NOMO-1 (cell line): ENCODE measurements at regions not wholly inside any gene's neighbourhood (a gene's known extent, or its start where the extent isn't known, plus 50 kb on each side); places are given as distances from the start of the nearest gene placed in this dataset.

Experiments
- DNase-seq, 2 experiments: peaks; one replicate each; lab custom pipeline; 2025; ENCODE audit not compliant: unreplicated experiment in 2 of 2; lab: John Stamatoyannopoulos, UW

DNA sequence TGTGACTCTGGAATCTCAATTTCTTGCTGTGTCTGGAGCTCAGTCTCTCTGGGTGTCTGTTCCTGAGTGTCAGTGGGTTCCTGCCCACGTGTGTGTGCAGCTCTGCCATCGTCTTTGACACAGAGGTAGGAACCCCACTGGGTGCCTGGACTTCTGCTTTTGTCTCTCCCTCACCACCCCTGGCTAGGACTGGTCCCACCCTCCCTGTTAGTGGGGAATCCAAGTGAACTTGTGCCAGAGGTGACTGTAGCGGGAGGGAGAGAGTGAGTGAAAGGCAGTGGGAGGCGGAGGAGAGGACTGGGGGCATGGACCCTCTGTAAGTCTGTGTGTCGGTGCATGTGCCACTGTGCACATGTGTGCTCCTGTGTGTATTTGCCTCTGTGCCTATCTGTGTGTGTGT, 299.9 kb upstream of the ZMIZ1 start:
- no peak for DNase-seq

DNA sequence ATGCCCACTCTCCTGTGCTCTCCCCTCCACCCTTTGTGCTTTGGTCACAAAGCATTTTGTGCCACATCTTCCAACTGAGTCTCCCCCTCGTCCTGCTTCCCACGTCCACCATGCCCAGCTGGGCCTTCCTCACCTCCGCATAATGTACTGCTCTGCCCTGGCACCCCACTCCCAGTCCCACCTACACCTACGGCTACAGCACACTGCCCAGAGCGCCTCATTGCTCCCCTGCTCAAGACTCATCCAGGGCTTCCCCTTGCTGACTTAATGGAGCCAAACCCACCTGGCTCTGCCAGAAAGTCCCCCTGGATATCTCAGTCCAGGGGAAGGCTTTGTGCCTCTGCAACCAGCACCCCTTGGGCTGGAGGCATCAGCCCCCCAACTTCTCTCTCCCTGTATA, 299.2 kb upstream of the ZMIZ1 start:
- DNase-seq: no peak

DNA sequence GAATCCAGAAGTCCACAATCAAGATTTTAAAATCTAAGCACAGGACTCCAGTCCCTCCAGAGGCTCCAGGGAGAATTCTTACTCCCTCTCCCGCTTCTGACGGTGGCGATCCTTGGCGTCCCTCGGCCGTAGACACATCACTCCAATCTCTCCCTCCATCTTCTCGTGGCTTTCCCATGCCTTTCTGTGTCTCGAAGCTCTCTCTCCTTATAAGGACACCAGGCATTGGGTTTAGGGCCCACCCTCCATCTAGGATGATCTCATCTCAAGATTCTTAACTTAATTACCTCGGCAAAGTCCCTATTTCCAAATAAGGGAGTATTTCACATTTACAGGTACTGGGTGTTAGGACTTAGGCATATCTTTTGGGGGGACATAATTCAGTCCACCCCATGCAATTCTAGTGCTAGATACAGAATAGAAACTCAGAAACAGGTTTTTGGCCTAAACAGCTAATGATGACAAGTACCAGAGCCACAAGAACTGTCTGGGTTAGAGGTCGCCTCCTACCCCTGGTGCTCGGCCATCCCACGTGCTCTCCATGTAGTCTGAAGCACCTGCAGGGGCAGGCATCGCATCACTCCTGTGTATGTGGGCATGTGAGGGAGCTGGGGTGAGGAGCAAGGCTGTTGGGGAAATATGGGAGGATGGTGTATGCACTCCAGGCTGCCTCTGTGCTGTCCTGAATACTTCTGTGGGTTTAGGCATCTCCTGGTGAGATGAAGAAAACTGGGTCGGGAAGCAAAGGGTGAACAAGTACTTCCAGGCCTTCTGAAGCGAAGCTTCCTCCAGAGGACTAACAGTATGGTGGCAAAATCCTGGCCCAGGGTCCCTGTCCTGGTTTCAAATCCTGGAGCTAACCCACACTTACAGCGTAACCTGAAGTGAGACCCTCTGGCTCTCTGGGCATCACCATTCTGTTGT, 298.3 kb upstream of the ZMIZ1 start:
- DNase-seq: no peak

DNA sequence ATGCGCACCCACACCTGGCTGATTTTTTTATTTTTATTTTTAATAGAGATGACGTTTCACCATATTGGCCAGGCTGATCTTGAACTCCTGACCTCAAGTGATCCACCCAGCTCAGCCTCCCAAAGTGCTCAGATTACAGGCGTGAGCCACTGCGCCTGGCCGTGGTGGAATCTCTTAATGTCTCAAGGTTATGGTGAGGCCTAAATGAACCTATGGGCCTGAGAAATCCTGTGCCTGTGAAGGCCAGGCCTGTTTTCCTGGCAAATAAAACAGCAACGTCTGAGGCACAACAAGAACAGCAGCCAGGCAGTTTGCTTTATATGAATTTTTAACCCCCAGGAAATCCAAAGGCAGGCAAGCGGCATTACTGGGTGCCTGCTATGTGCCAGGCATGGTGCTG, 297.5 kb upstream of the ZMIZ1 start:
- DNase-seq: no peak

DNA sequence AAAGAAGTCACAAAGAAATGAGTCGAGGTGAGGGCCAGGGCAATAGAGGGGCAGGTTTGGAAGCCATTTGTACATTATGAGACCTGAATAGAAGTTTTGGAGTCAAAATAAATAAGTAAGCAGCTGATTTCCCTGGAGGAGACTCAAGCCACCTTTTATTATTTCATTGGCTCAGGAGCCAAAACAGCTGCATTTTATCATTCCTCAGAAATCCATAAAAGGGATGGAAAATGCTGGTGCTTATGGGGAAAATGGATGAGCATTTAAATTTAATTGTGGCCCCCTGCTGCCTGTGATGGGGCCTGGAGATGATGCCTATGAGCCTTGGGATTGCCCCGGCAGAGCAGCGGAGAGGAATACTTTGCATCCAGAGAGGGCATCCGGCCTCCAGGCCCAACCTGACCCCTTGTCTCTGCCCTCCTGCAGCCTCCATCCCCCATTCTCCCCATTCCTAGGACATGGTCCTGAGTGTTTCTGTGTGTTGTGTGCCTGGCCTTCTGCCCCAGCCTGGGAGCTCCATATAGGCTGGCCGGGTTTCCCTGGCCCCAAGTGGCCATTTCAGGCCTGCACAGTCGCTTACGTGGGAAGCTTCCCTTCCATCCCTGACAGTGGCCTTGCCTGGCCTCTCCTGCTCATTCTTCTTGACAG, 296.8 kb upstream of the ZMIZ1 start:
- no peak for DNase-seq

DNA sequence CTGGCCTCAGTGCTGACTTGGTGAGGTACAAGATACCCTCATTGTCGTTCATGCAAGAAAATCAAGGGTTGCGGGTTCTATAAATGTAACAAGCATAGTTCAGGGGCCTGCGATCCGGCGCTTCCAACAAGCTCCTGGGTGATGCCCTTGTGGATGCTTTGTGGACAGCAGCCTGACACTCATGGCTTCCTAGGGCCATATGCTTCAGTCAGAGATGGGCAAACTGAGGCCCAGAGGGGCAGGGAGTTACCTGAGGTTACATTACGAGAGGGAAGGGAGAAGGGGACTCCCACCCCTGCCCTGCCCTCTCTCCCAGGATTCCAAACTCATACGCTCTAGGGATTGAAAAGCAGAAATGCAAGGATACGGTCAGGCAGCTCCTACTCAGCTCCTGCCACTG, 296.3 kb upstream of the ZMIZ1 start:
- DNase-seq: no peak

DNA sequence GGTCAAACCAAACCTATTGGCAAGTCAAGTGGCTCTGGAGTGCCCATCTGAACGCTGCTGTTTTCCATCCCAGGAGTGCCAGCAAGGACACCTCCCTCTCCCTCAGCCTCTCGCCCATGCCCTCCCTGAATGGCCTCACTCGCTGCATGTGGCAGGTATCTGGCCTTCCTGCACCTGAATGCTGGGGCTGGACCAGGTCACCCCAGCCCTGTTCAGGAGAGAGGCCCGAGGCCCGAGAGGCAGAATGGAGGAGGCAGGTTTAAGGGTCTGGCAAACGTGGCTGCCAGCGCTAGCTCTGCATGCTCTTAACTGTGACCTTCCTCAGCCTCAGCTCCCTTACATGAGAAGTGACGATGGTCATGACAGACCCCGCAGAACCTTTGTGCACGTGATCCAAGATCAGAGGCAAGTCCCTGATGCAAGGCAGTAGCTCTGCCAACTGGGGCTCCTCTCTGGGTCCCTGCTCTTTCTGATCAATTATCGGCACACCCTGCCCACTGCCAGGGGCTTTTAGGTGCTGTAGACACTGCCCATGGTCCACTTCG, 295.7 kb upstream of the ZMIZ1 start:
- DNase-seq: no peak

DNA sequence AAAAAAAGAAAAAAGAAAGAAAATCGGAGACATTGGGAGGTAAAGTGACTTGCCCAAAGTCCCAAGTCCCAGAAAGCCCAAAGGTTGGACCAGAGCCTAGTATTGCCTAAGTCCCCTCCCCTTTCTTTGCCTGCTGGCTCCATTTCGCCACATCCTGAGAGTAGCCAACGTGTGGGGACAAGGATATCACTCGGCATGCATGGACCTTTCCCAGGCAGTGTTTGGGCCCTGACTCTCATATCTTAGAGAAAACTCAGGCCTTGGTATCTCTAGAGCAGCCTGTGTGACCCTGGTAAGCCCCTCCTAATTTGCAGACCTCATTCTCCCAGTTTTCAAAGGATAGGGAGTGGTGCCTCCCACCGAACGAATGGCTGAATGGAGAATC, 294.2 kb upstream of the ZMIZ1 start:
- DNase-seq: no peak

DNA sequence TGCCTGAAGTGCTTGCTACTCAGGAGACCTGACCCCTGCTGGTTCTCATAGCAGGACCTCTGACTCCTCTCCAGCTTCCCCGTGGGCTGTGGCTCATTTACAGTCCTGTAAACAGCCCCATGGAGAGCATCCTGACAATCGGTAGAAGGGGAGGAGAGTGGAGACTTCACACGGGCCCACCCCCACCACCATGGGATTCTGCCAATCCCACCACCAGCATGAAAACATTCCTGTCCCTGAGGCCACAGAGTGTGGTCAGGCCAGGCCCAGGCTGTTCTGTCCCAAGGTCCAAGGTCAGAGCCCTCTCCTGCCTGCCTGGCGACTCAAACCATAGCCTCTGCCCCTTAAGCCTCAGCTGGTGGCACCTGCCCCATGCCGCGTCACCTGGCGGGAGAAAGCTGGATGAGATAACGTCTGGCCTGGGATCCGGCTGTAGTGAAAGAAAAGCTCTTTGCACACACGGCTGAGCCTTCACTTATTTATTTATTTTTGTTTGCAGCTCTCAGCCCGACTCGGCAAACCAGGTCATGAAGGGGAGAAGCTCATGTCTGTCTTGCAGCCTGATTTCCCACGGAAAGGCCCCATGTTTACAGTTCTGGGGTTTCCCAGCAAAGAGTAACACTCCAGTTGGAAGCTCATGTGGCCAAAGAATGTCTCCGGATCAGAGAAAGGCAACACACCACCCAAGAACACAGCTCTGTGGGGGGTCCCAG, 293.6 kb upstream of the ZMIZ1 start:
- no peak for DNase-seq

DNA sequence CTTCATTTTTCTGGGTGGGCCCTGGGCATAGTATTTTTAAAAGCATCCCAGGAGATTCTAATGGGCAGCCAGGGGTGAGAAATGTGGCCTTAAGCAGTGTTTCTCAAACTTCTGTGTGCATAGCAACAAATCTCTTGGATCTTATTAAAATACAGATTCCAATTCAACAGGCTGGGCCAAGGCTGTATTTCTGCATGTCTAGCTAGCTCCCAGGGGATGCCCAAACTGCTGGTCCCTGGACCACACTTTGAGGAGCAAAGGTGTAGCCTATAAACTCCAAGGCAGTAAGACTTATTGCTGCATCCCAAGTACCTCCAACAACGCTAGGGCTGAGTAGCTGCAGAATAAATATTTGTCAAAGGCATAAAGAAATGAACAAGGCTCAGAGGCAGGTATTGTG, 292.9 kb upstream of the ZMIZ1 start:
- DNase-seq: no peak

DNA sequence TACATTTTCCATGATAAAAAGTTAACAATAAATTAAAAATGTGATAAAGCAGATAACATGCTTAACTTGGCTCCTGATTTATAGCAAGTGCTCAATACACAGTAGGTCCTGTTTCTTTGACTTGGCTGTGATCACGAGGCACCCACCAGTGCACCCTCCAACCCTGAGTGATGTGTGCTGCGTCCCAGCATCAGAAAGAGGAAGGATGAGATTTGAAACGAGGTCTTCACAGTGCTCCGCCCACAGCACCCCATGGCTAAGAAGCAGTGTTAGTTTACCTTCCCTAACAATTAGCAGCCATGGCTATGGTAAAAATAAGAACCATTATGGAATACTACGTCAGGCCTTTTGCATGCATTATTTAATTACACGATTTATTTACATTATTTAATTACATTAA, 292.0 kb upstream of the ZMIZ1 start:
- no peak for DNase-seq

DNA sequence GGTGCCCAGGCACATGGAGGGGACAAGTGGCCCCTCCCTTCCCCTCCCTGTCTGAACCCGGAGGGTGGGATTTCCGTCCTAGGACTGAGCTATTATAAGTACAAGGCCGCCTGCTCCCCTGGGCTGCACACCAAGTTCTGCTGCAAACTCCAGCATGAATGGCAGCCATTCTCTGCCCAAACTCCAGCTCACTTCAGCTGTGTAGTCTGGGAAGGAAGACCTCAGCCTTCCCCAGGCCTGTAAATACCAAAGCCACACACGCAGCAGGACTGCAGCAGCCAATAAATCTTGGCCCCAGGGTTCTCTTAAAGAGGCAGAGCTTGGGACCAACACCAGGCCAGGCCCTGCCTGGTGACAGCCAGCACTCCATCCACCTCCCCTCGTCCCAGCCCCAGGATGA, 291.3 kb upstream of the ZMIZ1 start:
- DNase-seq: no peak

DNA sequence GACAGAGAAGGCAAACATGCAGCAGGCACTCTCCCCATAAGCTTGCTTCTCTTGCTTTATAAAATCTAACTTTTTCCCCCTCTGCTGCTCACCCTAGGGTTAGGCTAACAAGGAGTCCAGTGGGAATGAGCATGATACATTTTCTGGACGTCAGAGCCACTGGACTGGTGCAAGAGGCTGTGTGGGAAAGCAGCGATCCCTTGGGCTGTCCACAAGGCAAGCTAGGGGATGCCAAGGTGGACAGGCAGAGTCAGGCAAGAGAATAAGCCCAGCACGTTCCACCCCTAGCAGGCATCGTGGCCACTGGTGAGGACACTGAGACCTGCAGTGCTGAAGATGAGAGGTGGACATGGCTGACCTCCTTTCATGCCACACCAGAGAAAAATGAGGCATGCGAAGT, 290.9 kb upstream of the ZMIZ1 start:
- no peak for DNase-seq

DNA sequence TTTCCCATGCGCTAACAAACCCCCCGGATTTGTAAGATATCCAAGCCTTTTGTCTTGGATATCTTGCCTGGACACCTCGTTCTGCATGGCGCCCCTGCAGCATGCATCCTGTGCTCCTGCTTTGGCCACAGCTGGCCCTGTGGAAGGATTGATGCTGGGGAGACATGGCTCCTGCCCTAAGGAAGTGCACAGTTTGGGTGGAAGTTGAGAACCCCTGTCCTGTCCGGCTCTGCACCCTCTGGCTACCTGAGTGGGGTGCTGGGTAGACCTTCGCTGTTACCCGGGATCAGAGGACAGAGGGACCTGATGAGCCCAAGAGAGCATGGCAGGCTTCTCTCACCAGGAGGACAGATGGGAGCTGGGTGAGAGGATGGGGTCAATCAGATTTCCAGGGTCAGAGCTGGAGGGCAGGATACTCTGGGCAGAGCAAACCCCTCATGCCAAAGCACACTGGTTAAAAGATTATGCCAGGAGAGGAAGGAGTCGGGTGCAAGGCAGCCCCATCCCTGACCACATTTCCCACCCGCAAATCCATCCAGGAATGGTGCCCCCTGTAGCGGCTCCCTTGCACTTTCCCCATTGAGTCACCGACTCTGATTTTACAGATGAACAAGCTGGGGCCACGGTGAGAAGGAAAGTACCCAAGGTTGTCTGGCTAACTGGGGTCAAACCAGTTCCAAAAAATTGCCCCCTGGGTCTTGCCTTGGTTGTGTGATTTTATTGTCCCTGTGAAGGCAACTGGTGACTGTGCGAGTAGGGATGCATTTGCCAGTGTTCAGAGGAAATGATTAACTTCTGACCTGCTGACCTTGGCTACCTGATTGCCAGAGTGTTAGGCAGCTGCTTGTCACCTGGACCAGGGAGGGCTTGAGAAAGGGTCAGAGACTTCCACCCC, 290.1 kb upstream of the ZMIZ1 start:
- no peak for DNase-seq

DNA sequence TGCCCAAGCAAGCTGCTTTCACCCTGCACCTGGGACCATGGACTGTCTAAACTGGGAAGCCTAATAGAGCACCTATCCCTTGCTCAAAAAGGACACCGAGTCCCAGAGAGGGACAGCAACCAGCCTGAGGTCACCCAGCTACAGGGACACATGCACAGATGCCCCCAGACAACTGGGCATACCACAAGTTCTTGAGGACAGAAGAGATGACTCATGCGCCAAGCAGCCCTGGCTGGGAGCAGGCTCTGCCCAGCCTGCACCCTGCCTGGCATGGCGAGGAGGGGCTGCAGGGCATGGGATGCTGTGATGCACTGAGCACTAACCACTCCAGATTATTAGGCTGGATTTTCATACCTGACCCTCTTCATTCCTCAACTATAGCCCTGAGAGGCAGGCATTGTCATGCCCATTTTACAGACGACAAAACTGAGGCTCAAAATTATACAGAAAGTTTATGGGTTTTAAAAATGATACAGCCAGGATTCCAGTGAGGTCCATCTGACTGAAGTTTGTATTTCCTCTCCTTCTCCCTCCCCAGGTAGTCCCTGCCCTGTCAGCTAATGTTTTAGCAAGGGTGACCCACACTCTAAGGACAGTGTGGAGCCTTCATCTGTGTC, 289.3 kb upstream of the ZMIZ1 start:
- DNase-seq: no peak

DNA sequence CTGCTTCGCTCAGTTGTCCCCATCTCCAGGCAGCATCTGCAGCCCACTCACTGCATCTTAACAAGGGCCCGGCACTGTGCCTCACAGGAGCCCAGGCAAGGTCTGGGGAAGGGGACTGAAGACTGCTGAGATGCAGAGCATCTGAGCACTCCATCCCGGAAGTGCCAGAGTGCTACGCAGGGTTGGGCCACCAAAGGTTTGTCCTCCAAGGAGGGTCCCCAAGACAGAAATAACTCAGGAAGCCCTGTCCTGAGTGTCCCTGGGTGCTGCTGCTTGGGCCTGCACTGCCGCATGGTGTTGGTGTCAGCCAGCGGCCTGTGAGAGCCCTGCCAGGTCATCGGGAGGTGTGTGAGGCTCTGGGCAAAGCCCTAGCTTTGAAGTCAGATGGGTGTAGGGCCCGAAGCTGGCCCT, 288.2 kb upstream of the ZMIZ1 start:
- DNase-seq: no peak

DNA sequence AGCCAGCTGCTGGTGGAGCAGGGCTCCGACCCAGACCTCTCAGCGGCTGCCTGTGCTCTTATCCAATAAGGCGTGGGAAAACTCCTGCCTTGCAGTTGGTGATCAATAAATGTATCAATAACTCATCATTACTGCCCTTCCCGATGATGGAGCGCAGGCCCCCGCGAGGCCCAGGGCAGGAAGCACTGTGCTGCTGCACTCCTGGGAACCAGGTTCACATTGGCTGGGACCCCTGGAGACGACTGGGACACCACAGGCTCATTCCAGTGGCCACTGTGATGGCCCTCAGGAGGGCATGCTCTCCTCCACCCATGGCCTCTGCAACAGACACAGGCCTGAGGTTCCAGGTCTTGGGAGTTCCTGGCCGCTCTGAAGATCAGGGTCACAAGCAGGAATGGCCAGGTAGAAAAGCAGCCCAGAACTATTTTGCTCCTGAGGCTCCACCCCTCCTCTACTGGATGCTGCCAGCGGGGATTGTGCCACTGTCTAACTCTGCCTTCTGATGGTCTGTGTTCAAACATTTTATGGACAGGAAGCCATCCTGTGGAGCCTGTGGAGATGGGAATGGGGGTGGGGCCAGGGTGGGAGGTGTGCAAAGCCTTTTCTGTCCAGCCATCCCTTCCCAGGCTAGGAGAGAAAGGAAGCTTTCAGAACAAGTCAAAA, 287.4 kb upstream of the ZMIZ1 start:
- DNase-seq: no peak

DNA sequence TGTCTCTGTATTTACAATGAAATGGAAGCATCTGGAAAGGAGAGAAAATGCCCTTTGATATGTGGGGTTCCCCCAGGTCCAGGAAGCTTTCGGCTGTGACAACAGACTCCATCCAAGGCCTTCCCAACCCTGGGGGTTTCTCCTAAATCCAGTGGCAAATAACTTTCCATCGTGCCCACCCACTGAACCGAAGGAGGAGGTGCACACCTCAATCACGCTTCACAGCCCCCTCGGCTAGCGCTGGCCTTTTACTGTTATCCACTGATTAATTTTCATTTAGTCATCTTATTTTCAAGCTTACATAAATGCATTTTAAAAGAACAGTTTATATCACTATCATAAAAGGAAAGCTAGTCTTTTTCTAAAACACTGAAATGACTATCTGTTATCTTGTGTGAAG, 286.8 kb upstream of the ZMIZ1 start:
- no peak for DNase-seq

DNA sequence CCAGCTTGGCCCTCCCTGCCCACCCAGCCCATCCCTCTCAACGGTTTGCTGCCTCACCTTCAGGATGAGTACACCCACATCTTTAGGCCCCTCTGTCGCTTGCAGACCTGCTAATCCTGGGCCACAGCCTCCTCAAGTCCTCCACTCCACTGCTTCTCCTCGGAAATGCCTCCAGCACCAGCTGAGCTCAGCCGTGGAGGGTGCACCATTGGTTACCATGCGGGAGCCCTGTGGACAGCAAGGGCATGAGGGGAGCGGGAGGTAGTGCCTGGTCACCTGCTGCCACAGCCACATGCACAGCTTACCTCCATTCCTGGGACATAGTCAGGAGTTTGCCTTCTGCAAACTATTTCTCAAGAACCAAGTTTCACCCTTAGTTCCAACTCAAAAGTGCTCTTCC, 286.3 kb upstream of the ZMIZ1 start:
- no peak for DNase-seq

DNA sequence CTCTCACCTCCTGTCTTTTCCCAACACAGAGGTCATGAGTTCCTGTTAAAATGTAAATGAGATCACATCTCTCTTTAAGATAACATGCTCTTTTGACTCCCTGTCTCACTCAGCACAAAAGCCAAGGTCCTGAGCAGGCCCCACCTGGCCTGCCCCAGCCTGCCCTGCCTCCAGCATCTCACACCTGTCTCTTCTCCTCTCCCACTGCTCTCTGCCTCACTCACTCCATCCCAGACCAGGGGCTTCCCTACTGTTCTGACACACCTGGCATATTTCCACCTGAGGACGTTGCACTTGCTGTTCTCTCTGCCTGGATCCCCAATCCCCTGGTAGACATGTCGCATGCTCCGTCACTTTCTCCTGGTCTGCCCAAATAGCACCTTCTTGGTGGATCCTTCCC, 285.0 kb upstream of the ZMIZ1 start:
- DNase-seq: no peak
